Fibroblast of skin of left biceps (primary cell): ENCODE measurements at regions not wholly inside any gene's neighbourhood (a gene's known extent, or its start where the extent isn't known, plus 50 kb on each side); places are given as distances from the start of the nearest gene placed in this dataset.

ENCODE experiments used
- DNase-seq, 2 experiments: peaks; one replicate each; pipeline ENCODE4 v3.0.0-alpha.2; 2013; ENCODE audit warnings: low read depth in 2 of 2

GRCh38 chr10:126847666-126848065 lies 57.6 kb upstream of the DOCK1 start:
- DNase-seq, result no peak

GRCh38 chr10:126849646-126850045 lies 55.6 kb upstream of the DOCK1 start:
- no peak for DNase-seq

- DNase-seq, result no peak
These were observed 53.7 kb upstream of the DOCK1 start for GRCh38 chr10:126851414-126852108.

GRCh38 chr10:126854726-126855495 lies 50.3 kb upstream of the DOCK1 start:
- DNase-seq, result no peak
